GM19023 (cell line): ENCODE measurements at regions not wholly inside any gene's neighbourhood (a gene's known extent, or its start where the extent isn't known, plus 50 kb on each side); places are given as distances from the start of the nearest gene placed in this dataset.

ENCODE experiments used
- ATAC-seq: cut with Tn5 transposase; IDR thresholded peaks from one replicate; pipeline ENCODE4 v1.9.1; 2021; ENCODE audit warnings: mild to moderate bottlenecking, moderate library complexity; ENCODE audit not compliant: unreplicated experiment

GRCh38 chr5:98982880-98983279, 54.1 kb upstream of the CHD1 start:
- ATAC-seq, result no peak
